H1 (cell line): ENCODE measurements at regions not wholly inside any gene's neighbourhood (a gene's known extent, or its start where the extent isn't known, plus 50 kb on each side); places are given as distances from the start of the nearest gene placed in this dataset.

Experiments
- CTCF ChIA-PET: fragments of 300-600 bp; sonication (Branson Sonifier 250); formaldehyde crosslinking; loops from one replicate; lab custom pipeline; 2021; ENCODE audit not compliant: partially characterized antibody; lab: Charles Lee
- POLR2A ChIA-PET: fragments of 300-600 bp; sonication (Branson Sonifier 250); formaldehyde crosslinking; loops from one replicate; lab custom pipeline; 2021; ENCODE audit warnings: inconsistent platforms; ENCODE audit not compliant: partially characterized antibody; lab: Charles Lee
- DNase-seq, 2 experiments: peaks; one replicate each; pipeline versions ENCODE4 v3.0.0 to v3.0.0-alpha.2; 2010 to 2022; ENCODE audit warnings: low spot score in 2 of 2, low read depth in 1 of 2, mixed read lengths in 1 of 2
- FAIRE-seq: peaks from 2 replicates; lab custom pipeline; 2011; peaks lifted over from hg19 to GRCh38; lab: Jason Lieb, UNC
- H2AFZ ChIP-seq: 2 replicates; pipeline ENCODE4 v1.8.1; 2012; ENCODE audit warnings: low read length, inconsistent platforms
- H2AK5ac ChIP-seq: 2 replicates; pipeline ENCODE4 v1.6.1; 2013; ENCODE audit warnings: low read depth, low read length
- H2BK120ac ChIP-seq: replicated peaks from 2 replicates; pipeline ENCODE3; 2013; ENCODE audit warnings: low read depth, low read length, inconsistent platforms
- H2BK12ac ChIP-seq: 2 replicates; pipeline ENCODE4 v1.6.1; 2013; ENCODE audit warnings: low read depth, low read length
- H2BK15ac ChIP-seq: 2 replicates; pipeline ENCODE4 v1.6.1; 2013; ENCODE audit warnings: low read length
- H2BK20ac ChIP-seq: 2 replicates; pipeline ENCODE4 v1.6.1; 2013; ENCODE audit warnings: low read length
- H2BK5ac ChIP-seq: 2 replicates; pipeline ENCODE4 v1.6.1; 2013; ENCODE audit warnings: low read depth, low read length
- H3K14ac ChIP-seq: 2 replicates; pipeline ENCODE4 v1.6.1; 2013; ENCODE audit warnings: inconsistent platforms; ENCODE audit not compliant: insufficient read length
- H3K18ac ChIP-seq: 2 replicates; pipeline ENCODE4 v1.6.1; 2013; ENCODE audit warnings: low read length; ENCODE audit errors: extremely low read depth
- H3K23ac ChIP-seq: 2 replicates; pipeline ENCODE4 v1.6.1; 2013; ENCODE audit warnings: inconsistent platforms; ENCODE audit not compliant: insufficient read length
- H3K23me2 ChIP-seq: 2 replicates; pipeline ENCODE4 v1.6.1; 2013; ENCODE audit warnings: low read depth, low read length
- H3K27ac ChIP-seq: 2 replicates; pipeline ENCODE4 v1.6.1; 2011; ENCODE audit warnings: low read depth, low read length, inconsistent platforms
- H3K27me3 ChIP-seq, 4 experiments: replicated peaks in 1 of 4; 1 replicate in 1 of 4; 2 replicates in 3 of 4; pipeline versions ENCODE4 v1.6.1 to v1.8.1; 2011 to 2013; ENCODE audit warnings: low read length in 3 of 4, mild to moderate bottlenecking in 3 of 4, inconsistent platforms in 2 of 4, mixed read lengths in 2 of 4, moderate library complexity in 1 of 4; ENCODE audit not compliant: control insufficient read depth in 3 of 4, insufficient read depth in 3 of 4; ENCODE audit errors: extremely low read depth in 1 of 4
- H3K36me3 ChIP-seq, 4 experiments: 2 replicates each; pipeline versions ENCODE4 v1.6.1 to v1.8.1; 2011 to 2013; ENCODE audit warnings: mild to moderate bottlenecking in 4 of 4, low read length in 3 of 4, moderate library complexity in 2 of 4, control low read depth in 1 of 4, inconsistent platforms in 1 of 4; ENCODE audit not compliant: insufficient read depth in 4 of 4, control insufficient read depth in 2 of 4
- H3K4ac ChIP-seq: replicated peaks from 2 replicates; pipeline ENCODE3; 2013; ENCODE audit warnings: low read length, low read depth, mixed read lengths, inconsistent platforms; ENCODE audit not compliant: insufficient read length
- H3K4me1 ChIP-seq, 4 experiments: replicated peaks in 1 of 4; 1 replicate in 1 of 4; 2 replicates in 3 of 4; pipeline versions ENCODE4 v1.6.1 to v1.8.1; 2011 to 2013; ENCODE audit warnings: low read length in 3 of 4, inconsistent platforms in 2 of 4, mixed read lengths in 1 of 4; ENCODE audit not compliant: insufficient read depth in 4 of 4, control insufficient read depth in 3 of 4
- H3K4me2 ChIP-seq, 2 experiments: 2 replicates each; pipeline versions ENCODE4 v1.6.1 to v1.8.1; 2011 to 2013; ENCODE audit warnings: low read depth in 2 of 2, low read length in 2 of 2, control low read depth in 1 of 2, inconsistent platforms in 1 of 2, mild to moderate bottlenecking in 1 of 2; ENCODE audit not compliant: insufficient read depth in 1 of 2
- H3K4me3 ChIP-seq, 4 experiments: fragments of 200-600, 300-600 bp in 1 of 4; sonication (generic), shearing (Covaris generic), sonication (Bioruptor Twin) in 1 of 4; 2 replicates each; pipeline versions ENCODE4 v1.5.1 to v1.8.1; 2011 to 2016; ENCODE audit warnings: low read length in 4 of 4, low read depth in 3 of 4, control low read depth in 2 of 4, inconsistent platforms in 2 of 4, mild to moderate bottlenecking in 2 of 4, mixed read lengths in 1 of 4, moderate library complexity in 1 of 4; ENCODE audit not compliant: insufficient read depth in 2 of 4; ENCODE audit errors: extremely low read depth in 1 of 4
- H3K56ac ChIP-seq: replicated peaks from 2 replicates; pipeline ENCODE3; 2013; ENCODE audit warnings: low read depth, mild to moderate bottlenecking, mixed read lengths, low read length, inconsistent platforms; ENCODE audit not compliant: insufficient read length
- H3K79me1 ChIP-seq: 2 replicates; pipeline ENCODE4 v1.6.1; 2013; ENCODE audit warnings: low read depth, low read length, control low read depth
- H3K79me2 ChIP-seq, 2 experiments: 2 replicates each; pipeline versions ENCODE4 v1.6.1 to v1.8.1; 2012 to 2013; ENCODE audit warnings: low read length in 2 of 2, mild to moderate bottlenecking in 2 of 2, inconsistent platforms in 1 of 2; ENCODE audit not compliant: insufficient read depth in 2 of 2, control insufficient read depth in 1 of 2
- H3K9ac ChIP-seq, 4 experiments: replicated peaks in 1 of 4; 1 replicate in 1 of 4; 2 replicates in 3 of 4; pipeline versions ENCODE4 v1.6.1 to v1.8.1; 2011 to 2013; ENCODE audit warnings: low read depth in 3 of 4, low read length in 3 of 4, control low read depth in 2 of 4, mild to moderate bottlenecking in 2 of 4, moderate library complexity in 2 of 4, inconsistent platforms in 1 of 4; ENCODE audit errors: extremely low read depth in 1 of 4
- H3K9me3 ChIP-seq, 2 experiments: 2 replicates each; pipeline versions ENCODE4 v1.6.1 to v1.8.1; 2012 to 2013; ENCODE audit warnings: mild to moderate bottlenecking in 2 of 2, moderate library complexity in 2 of 2, control low read depth in 1 of 2, inconsistent platforms in 1 of 2, low read depth in 1 of 2, low read length in 1 of 2, mixed read lengths in 1 of 2; ENCODE audit not compliant: insufficient read depth in 2 of 2
- H4K20me1 ChIP-seq, 2 experiments: replicated peaks in 1 of 2; 2 replicates each; pipeline versions ENCODE3 to v1.8.1; 2011 to 2013; ENCODE audit warnings: inconsistent platforms in 2 of 2, low read length in 2 of 2, mild to moderate bottlenecking in 1 of 2; ENCODE audit not compliant: insufficient read depth in 2 of 2, control insufficient read depth in 1 of 2
- H4K5ac ChIP-seq: 2 replicates; pipeline ENCODE4 v1.6.1; 2013; ENCODE audit warnings: low read length, low read depth, mixed read lengths, inconsistent platforms; ENCODE audit not compliant: insufficient read length
- H4K8ac ChIP-seq: 2 replicates; pipeline ENCODE4 v1.8.0; 2013; ENCODE audit warnings: mild to moderate bottlenecking, moderate library complexity, low read length, inconsistent platforms; ENCODE audit not compliant: insufficient read depth; ENCODE audit errors: extremely low read depth
- H4K91ac ChIP-seq: replicated peaks from 2 replicates; pipeline ENCODE3; 2013; ENCODE audit warnings: low read length, mixed read lengths, inconsistent platforms; ENCODE audit not compliant: insufficient read length
- E2F6 ChIP-seq: IDR thresholded peaks from 2 replicates; pipeline ENCODE4 v1.6.1; 2012; ENCODE audit warnings: inconsistent platforms
- SIRT6 ChIP-seq: IDR thresholded peaks from one replicate; pipeline ENCODE4 v1.7.1; 2012; ENCODE audit warnings: low read length, inconsistent platforms
- whole genome bisulfite sequencing, 2 experiments: shearing (Covaris generic) in 1 of 2; methylation state at CpG; one replicate each; pipeline versions ENCODE4 v1.1.6 to v1.1.7; 2013 to 2015; ENCODE audit warnings: low lambda C conversion rate in 2 of 2, mixed read lengths in 2 of 2, inconsistent platforms in 1 of 2, low coverage in 1 of 2, missing lambda C conversion rate in 1 of 2; ENCODE audit not compliant: insufficient replicate concordance in 2 of 2, insufficient coverage in 1 of 2, insufficient read length in 1 of 2; ENCODE audit errors: extremely low coverage in 1 of 2, missing lambda C conversion rate in 1 of 2; 5-methylcytosine and 5-hydroxymethylcytosine counted together

DNA sequence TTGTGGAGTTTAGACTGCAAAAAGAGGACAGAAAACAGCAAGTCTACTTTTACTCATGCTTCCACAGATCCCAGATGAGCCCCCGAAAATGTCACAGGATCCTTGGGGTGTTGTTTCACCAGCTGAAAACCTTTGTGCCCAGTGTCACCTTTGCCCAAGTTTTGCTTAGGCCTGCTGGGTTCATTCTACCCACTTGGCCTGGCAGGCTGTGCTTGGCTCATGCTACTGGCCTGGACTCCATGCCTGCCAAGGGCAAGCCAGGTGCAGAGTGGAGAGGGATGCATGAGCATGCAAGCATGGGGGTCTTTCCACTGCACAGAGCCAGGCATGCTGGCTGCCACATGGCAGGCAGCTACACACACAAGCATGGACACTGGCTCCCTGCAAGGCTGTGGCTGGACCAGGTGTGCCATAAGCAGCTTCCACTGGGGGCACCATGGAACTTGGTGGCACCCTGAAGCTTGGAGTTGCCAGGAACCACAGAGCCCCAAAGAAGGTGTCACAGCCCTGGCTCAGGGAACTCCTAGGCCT, 1082.0 kb downstream of the KHDRBS2 start:
- no peak overlapping the region for H2BK15ac ChIP-seq
- no peak overlapping the region for H2AK5ac ChIP-seq
- H3K27ac ChIP-seq: no peak overlapping the region
- no peaks in the 10 kb centered on the region for H3K79me2 ChIP-seq
- H4K91ac ChIP-seq: no peak overlapping the region
- POLR2A ChIA-PET: no interaction called here
- no peak overlapping the region for H4K5ac ChIP-seq
- no peaks in the 10 kb centered on the region for H3K4me1 ChIP-seq
- H3K56ac ChIP-seq: no peak overlapping the region
- H3K4ac ChIP-seq: no peak overlapping the region
- peaks cover 11 to 23% of the 10 kb centered on the region in 2 experiments for H3K9me3 ChIP-seq
- no peak overlapping the region for H2BK5ac ChIP-seq
- DNase-seq: no peak
- no peaks in the 10 kb centered on the region for H3K23me2 ChIP-seq
- 100% methylated on average over 1 of the region's 1 CpG; no CpG with 5 or more reads in 1 of the 2 experiments for WGBS, 2 experiments
- no peak overlapping the region; the same call in 1 of the 2 replicates for H4K8ac ChIP-seq
- no peaks in the 10 kb centered on the region; a peak in 1 of 8 replicates for H3K36me3 ChIP-seq
- no peak overlapping the region for H2BK20ac ChIP-seq
- H3K4me3 ChIP-seq: no peak overlapping the region
- H2BK120ac ChIP-seq: no peak overlapping the region
- no peak overlapping the region for H3K23ac ChIP-seq
- no peak overlapping the region for H3K14ac ChIP-seq
- H3K4me2 ChIP-seq: no peak overlapping the region
- no peak overlapping the region for H3K18ac ChIP-seq
- H3K9ac ChIP-seq: no peak overlapping the region
- H3K27me3 ChIP-seq: no peaks in the 10 kb centered on the region
- H2BK12ac ChIP-seq: no peak overlapping the region
- H3K79me1 ChIP-seq: no peaks in the 10 kb centered on the region
- FAIRE-seq: no peak
- CTCF ChIA-PET: interaction anchor here (0.8 to 1.1 kb wide), 2 partner anchors 12 to 40 kb away, joined by 3 read pairs; no protein-coding TSS in a partner anchor
- H4K20me1 ChIP-seq: no peaks in the 10 kb centered on the region
- no peak overlapping the region for H2AFZ ChIP-seq
- TF ChIP-seq E2F6: no peak
- TF ChIP-seq SIRT6: no peak
